GM18873 (cell line): ENCODE measurements at regions not wholly inside any gene's neighbourhood (a gene's known extent, or its start where the extent isn't known, plus 50 kb on each side); places are given as distances from the start of the nearest gene placed in this dataset.

ENCODE experiments used
- ATAC-seq: cut with Tn5 transposase; IDR thresholded peaks from one replicate; pipeline ENCODE4 v1.9.1; 2021; ENCODE audit warnings: mild to moderate bottlenecking, moderate library complexity, moderate number of reproducible peaks; ENCODE audit not compliant: unreplicated experiment, low FRiP score

- no peak for ATAC-seq
Observed at GRCh38 chr4:96504386-96504785, 664.5 kb downstream of the PDHA2 start.

DNA sequence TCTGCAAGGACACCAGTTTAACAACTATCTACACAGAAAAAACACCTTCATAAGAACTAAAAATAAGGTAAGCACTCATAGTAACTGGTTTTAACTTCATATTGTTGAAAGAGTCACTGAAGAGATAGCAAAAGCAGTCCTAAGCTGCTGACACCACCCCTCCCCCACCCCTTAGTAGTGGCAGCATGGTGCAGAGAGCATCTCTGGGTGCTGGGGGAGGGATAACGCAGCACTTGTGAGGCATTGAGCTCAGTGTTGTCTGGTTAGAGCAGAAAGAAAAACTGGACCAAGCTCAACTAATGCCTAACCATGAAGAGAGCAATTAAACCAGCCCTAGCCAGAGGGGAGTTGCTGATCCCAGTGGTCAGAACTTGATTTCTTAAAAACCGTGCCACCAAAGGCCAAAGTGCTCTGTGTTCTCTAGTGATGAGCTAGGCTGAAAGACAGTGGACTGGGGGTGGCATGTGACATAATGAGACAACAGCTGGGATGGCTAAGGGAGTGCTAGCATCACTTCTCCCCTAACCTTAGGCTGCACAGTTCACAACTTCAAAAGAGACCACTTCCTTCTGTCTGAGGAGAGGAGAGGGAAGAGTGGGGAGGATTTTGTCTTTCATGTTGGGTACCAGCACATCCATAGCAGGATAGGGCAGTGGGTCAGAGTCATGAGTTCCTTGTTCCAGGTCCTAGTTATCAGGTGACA lies 669.3 kb downstream of the PDHA2 start:
- ATAC-seq: no peak

DNA sequence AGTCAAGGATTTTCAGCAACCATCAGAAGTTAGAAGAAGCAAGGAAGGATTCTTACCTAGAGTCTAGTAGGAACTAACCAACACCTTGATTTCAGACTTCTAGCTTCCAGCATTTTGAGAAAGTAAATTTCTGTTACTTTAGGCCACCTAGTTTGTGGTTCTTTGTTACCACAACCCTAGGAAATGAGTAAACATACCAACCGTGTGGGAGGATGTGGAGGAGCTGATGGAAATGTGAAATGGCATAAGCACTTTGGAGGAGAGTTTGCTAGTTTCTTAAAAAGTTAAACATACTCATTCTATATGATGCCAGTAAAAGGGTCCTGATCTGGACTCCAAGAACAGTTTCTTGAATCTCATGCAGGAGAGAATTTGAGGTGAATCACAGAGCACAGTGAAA lies 679.4 kb downstream of the PDHA2 start:
- no peak for ATAC-seq

GRCh38 chr4:96521046-96521536 lies 681.2 kb downstream of the PDHA2 start:
- ATAC-seq: no peak

DNA sequence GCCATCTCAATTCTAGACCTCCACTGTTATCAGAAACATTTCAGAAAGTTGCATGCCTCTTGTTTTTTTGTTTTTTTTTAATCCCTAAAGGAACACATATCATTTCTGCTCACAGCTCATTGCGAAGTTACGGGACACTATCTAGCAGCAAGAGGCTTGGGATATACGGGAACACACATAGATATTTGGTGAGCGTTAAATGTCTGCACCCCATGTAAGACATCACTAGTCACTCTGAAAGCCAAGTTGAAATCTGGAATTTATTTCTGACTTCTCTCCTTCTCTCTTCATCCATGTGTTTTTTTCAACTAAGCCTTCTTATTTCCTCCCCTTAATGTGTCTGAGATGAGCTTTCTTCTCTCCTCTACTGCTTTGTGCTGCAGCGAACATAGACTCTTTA lies 683.7 kb downstream of the PDHA2 start:
- ATAC-seq: no peak

GRCh38 chr4:96524311-96524875 lies 684.5 kb downstream of the PDHA2 start:
- no peak for ATAC-seq

DNA sequence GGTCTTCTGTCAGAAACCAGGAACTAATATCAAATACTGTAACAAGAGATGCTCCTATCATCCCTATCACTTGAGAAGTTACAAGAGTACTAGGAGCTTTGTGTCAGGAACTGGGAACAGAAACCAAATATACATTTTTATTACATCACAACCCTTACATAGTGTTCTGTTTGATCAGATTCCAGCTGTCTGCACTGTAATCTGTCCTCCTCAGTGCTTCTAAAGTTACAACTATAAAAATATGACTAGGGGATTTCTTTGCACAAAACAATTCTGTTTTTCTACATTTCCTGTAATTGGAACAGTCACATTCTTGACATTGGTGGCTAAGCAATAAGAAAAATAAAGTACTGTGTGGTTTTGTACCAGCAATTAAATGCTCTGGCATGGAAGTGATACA lies 686.0 kb downstream of the PDHA2 start:
- ATAC-seq: no peak

DNA sequence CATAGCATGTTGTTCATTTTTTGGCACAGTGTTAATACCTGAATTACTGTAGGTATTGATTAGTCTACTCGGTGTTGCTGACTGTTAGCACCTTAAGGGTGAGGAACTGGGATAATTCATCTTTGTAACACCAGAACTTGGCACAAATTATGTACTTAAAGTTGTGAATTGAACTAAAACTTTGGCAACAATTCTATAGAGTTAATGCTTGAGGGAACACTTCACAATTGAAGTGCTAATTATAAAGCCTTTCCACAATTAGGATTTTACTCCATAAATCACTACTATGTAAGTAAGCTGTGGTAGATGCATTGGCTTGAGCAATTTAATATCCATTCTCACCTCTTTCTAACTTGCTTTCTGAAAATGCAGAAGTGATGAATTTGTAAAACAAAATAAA lies 686.7 kb downstream of the PDHA2 start:
- no peak for ATAC-seq

DNA sequence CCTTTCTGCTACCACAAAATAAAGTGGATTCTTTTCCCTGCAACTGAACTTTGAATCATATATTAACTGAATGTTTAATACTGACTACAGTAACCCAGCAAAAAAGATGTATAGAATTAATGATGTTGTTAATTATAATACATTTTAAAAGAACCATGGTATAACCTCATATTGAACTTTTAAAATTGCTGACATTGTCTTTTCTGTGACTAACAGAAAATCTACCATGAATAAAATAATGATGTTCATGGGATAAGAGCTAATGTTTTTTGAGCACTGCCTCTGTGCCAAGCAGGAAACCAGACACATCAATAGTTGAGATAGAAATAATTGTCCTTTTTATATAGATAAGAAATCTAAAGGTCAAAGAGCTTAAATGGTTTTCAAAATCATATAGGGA lies 691.9 kb downstream of the PDHA2 start:
- no peak for ATAC-seq

DNA sequence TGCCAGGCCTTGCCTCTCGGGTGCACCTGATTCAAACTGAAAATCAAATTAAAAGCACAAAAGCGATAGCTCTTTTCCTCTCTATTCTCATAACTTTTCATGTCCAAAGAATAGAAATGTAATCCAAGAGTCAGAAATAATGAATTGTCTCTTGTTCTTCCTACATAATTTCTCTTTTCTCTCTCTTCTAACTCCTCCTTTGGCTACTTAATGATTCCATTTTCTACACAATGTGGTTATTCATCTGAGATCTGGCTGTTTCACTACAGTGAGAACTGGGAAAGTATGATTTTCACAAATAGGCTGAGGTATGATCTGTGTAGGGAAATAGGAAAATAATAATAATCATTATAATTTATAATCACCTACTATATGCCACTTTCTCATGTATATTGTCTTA lies 703.5 kb downstream of the PDHA2 start:
- no peak for ATAC-seq

GRCh38 chr4:96558466-96558865 lies 718.6 kb downstream of the PDHA2 start:
- no peak for ATAC-seq

DNA sequence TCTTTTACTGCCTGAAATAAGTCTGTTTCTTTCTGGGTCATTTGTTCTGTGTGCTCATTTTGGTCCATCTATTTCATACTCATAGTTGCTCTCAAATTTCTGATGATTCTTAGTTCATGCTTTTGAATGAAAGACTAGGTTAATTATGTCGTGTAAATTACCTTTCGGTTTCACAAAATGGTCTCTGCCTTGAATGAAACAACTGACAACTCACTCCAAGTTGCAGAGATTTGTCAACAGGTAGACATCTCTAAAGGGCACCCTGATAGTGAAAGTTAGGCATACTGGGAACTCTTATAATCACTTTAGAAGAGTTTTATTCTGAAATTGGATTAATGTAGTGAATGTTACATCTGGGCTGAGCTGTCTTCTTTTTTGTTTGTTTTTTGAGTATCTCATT lies 726.9 kb downstream of the PDHA2 start:
- no peak for ATAC-seq

DNA sequence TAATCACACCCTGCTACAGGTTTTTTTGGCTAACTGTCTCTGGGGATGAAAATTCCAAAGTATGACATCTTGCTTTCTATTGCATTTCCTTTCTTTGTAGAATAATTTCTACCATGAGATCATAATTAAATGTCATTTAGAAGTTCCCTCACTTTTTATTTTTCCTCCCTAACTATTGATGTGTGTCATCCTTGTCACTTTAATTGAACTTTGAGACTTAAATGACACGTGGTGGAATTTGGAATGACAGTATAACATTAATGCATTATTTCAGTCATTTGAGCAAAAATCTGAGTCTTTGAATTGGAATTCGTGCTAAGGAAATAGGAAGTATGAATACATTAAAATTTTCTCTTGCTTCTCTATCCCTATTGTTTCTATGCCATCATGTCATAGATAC lies 745.4 kb downstream of the PDHA2 start:
- no peak for ATAC-seq

DNA sequence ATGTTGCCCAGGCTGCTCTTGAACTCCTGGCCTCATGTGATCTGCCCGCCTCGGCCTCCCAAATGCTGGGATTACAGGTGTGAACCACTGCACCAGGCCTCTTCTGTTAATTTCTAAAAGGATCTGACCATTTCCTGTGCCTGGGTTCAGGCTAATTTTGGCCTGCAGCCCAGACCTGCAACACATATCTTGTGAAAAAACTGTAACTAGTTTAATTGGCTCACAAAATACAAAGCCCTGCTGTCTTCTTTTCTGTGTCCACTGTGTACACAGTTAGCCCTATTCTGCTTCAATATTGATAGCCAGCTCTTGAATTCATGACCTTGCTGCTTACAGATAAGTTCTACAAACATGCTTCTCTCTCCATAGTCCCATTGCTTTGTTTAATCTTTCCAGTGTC lies 753.5 kb downstream of the PDHA2 start:
- no peak for ATAC-seq

DNA sequence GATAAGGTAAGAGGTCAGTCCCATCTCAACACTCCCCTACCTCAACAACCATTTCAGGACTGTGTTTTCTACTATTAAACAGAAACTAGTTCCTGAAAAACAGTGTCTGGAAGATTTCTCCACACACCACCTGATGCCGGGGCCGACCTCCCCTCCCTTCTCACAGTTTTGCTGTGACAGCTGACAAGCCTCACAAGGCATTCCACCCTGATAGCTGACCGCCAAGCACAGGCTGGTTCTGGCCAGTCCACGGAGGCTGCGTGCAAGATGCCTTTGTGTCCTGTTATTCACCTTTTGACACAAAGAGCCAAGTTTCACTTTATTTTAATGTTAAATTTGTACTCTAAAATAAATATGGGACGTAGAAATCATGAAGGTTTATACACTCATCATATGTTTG lies 758.6 kb downstream of the PDHA2 start:
- no peak for ATAC-seq

- ATAC-seq: no peak
Observed at GRCh38 chr4:96599752-96600151, 759.9 kb downstream of the PDHA2 start.

DNA sequence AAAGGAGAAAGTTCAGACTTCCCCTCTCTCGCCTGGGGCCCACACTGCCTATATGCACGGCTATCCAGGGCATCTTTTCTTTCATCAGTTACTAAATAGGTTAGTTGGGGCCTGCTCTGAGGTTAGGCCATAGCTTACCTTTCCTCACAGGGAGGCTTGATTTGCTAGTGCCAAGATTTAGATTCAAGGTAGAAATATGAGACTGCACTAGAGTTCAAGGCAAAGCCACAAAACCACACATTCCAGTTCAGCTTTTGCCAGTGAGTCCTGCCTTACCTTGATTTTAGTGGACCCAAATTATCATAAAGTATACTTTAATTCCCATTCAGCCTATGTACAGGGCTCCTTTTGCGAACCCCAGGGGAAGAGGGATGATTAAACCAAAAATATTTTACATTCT lies 762.8 kb downstream of the PDHA2 start:
- ATAC-seq: no peak

- no peak for ATAC-seq
Observed at GRCh38 chr4:96603641-96604040, 763.7 kb downstream of the PDHA2 start.

DNA sequence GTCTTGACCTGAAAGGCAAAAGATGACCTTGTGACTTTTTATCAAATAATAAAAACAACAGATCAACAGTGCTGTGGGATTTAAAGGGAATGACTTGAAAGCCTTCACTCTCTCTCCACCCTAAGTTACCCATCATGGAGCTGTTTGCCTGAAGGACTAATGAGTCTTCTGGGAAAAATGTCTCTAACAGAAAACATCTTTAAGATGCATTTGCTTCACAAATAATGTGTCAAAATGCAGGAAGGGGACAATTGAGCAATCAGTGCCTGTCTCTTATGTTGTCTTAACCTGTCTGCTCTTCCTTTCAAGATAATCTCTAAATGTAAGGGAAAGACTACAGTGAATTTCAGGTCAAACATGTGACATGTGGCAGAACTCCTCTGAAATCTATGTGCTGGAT lies 766.6 kb downstream of the PDHA2 start:
- no peak for ATAC-seq

DNA sequence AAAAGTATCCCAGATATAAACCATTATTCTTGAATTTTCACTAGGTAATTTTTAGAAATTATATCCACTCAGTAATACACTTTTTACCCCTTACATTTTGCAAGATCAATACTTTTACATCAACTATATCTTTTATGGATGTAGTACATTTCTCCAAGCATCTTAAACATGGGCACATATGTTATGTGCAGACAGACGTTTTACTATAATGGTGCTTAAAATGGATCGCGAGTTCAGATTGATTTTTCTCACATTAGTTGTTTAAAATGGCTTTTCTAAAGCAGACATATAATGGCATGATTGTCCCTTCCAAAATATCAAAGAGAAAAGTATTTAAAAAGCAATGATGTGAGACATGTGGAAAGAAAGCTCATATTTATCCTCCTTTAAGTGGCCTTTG lies 786.1 kb downstream of the PDHA2 start:
- no peak for ATAC-seq

- ATAC-seq: no peak
Observed at GRCh38 chr4:96630839-96631238, 790.9 kb downstream of the PDHA2 start.

GRCh38 chr4:96637971-96638412 lies 798.1 kb downstream of the PDHA2 start:
- no peak for ATAC-seq
